ENCODE measurements at regions not wholly inside any gene's neighbourhood (a gene's known extent, or its start where the extent isn't known, plus 50 kb on each side); places are given as distances from the start of the nearest gene placed in this dataset.

DNA sequence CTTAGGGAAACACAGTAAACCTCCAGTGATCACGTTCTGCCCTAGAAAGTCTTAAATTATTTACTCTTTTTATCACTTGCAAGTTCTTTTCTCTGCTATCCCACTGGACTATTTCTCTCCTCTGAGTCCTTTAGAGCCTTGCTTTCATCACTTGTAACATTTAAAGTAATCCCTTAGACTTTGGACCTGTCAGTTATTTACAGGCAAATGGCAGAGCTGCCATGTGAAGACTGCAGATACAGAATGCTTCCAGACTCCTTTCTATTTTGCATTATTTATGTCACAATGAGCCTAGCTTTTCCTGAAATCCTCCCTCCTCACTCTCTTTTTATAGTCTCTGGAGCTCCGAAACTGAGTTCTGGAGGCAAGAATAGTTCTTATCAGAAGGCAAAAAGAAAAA lies 325.6 kb upstream of the TRIB2 start:
- no peak for FAIRE-seq

DNA sequence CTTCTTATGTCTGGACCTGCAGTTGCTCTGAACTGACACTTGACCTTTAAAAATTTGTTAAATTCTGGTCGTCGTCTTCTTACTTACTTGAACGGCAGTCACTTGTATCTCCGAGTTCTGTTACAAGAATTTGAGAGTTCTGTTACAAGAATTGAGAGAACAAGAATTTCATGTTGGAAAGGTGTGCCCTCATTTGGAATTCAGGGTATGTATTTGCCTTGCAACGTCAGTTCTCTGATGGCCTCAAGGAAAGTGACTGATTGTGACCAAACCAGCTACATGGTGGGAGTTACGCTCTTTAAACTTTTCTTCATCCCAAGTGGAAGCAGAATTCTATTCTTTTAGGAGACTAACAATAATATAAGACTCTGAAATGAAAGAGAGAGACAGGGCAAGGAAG lies 320.0 kb upstream of the TRIB2 start:
- no peak for FAIRE-seq

DNA sequence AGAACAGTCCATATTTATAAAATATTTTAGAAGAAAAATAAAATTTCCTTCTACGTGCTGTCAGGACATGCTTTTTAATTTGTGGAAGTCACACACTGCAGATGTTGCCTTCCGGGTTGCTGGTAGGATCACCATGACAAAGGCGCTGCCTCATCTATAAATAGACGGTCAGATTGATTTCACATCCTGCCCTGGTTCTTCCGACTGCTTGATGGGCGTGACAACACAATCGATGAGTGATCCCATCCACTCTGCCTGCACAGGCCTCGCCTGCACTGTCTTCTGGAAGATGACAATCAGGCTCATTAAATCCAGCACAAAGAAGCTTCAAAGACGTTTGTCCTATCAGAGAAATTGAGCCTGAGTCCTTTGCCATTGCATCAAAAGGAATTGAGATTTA lies 318.9 kb upstream of the TRIB2 start:
- FAIRE-seq: no peak

DNA sequence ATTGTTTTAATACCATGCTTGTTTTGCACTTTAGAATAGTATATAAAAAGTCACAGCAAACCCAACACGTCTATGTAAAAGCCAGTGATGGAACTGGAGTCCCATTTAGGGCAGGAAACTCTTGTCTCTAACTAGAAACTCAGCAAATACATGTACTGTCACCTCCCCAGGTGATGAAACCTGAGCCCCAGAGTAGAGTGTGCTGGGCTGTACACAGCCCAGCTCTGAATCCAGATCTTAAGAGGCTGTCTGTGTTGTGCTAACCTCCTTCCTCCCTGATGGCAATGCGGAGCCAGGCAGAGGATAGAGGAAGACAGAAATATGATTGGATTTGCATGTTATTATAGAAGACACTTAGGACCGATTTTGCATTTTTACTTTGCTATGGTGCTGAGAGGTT lies 317.5 kb upstream of the TRIB2 start:
- no peak for FAIRE-seq

DNA sequence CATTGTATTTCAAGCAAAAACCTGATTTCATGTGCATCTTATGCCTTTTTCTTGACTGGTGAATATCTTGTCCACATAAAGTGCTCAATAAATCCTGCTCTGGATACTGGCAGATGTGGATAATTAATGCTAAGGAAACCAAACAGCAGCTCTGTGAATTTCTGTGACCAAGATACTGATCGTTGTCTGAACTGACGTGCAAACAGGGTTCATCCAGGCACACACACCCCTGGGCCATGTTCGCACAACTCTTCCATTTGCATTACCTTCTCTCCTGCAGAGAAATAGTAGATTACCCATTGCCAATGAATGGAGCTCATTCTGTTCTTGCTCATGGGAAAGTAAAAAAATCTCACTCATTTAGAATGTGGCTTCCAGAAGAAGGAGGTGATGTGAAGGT lies 316.2 kb upstream of the TRIB2 start:
- FAIRE-seq: no peak

DNA sequence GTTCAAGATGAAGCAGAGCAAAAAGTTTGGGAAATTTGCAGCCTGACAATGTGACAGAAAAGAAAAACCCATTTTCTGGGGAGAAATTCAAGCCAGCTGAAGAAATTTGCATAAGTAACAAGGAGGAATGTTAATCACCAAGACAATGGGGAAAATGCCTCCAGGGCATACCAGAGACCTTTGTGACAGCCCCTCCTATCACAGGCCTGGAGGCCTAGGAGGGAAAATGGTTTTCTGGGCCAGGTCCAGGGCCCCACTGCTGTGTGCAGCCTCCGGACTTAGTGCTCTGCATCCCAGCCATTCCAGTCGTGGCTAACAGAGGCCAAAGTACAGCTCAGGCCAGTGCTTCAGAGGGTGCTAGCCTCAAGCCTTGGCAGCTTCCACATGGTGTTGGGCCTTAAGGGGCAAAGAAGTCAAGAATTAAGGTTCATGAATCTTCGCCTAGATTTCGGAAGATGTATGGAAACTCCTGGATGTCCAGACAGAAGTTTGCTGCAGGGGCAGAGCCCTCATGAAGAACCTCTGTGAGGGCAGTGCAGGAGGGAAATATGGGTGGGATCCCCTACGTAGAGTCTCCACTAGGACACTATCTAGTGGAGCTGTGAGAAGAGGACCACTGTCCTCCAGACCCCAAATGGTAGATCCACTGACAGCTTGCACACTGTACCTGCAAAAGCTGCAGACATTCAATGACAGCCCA lies 314.1 kb upstream of the TRIB2 start:
- no peak for FAIRE-seq

DNA sequence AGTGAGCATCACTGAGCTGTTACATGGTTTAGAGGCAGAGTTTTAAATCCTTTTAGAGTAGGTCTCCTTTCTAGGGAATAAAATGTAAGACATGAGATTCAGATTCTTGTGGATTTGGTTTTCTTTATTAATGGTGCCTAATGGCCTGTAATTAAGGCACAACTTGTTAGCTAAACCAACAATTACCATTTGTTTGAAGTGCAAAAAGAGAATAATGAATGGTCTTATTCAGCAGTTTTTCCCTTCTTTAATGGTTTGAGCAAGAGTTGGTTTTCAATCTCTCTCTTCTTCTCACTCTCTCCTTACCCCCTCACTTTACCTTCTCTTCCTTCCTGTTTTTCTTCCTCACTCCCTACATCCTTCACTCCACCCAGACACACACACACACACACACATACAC lies 312.2 kb upstream of the TRIB2 start:
- FAIRE-seq: no peak

DNA sequence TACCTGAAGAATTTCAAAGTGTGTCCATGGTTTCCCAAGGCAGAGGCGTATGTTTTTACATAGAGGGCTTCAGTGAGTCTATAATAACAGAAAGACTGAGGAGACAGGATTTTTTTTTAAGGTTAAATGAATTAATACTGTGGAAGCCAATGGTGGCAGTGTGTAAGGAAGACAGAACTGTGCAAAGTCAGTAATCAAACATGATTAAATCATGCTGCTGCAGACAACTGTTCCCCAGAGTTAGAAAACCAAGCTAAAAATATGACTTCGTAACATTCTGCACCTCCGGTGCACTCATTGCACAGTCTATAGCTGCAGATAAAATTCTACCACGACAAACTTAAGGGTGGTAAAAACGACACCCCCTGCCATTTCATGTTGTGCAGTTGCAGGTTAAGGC lies 309.6 kb upstream of the TRIB2 start:
- FAIRE-seq: no peak

DNA sequence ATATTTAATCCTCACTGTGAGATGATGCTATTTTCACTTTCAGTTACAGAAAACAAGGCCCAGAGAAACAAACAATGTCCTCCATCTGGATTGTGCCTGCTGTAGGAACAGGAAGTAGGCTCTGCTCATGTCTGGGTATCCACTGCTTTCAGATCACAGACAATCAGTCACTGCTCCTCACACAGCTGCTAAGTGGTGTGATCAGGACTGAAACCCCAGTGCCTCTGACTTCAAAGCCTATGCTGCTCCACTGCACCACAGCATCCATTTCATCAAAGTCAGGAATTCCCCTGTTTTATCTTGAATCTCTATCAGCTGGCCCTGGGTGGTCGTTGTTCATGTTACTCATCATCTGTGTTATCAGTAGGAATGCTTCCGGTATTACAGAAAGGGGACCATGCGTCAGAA lies 303.8 kb upstream of the TRIB2 start:
- no peak for FAIRE-seq

DNA sequence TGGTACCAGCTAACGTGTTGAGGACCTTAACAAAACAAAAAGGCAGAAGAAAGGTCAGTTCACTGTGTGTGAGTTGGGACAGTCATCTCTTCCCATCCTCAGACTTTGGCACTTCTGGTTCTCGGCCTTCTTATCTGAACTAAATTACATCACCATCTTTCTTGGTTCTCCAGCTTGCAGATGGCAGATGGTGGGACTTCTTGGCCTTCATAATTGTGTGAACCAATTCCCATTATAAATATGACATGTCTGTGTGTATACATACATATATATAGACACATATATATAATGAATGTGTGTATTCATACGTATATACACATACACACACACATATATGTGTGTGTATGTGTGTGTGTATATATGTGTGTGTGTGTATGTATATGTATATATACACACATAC lies 301.2 kb upstream of the TRIB2 start:
- FAIRE-seq: no peak

DNA sequence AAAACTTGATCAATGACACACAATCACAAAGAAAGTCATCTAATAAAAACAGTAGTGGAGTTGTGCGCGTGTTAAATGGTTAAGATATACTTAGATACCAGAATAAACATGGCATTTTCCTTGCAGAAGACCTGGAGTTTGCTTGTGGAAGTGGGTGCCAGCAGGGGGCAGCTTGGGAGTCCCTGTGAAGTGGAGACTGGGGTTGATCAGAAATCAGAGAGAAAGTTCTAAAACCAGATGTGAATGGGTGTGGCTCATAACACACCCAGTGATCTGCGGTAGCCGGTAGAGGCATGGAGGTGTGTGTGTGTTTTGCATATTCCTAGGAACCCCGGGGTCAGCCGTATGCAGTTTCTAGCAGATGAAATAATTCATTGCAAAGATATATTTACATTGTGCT lies 300.1 kb upstream of the TRIB2 start:
- FAIRE-seq: no peak

DNA sequence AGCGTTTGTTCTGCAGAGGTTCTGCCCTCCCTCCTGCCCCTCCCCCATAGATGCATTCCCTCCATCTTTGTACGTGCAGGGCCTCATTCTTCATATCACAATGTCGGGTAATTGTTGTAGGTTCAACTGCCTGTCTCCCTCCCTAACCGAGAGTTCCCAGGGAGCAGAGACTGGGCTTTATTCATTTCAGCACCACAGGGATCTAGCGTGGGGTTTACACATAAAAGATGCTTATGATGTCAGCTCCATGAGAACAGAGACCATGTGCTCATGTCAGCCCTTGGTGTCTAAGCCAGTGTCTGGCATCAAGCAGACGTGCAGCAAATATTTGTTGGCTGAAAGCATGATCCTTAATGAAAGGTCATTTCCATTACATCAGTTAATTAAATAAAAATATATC lies 298.9 kb upstream of the TRIB2 start:
- FAIRE-seq: no peak

DNA sequence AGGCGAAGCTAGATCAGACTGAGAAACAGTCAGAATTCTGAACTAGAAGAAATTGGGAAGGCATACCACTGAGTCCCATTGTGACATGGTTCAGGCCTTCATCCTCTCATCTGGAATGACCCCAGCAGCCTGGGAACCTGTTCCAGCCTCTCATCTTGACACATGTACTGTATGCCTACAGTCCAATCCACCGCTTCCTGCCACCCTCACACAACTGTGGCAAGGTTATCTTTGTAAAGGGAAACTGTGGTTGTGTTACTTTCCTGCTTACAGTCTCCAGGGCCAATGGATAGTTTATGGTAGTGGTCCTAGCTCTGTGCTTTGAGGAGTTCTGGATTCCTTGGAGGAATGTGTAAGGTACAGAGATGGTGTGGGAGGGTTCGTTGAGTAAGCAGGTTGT lies 296.9 kb upstream of the TRIB2 start:
- no peak for FAIRE-seq

DNA sequence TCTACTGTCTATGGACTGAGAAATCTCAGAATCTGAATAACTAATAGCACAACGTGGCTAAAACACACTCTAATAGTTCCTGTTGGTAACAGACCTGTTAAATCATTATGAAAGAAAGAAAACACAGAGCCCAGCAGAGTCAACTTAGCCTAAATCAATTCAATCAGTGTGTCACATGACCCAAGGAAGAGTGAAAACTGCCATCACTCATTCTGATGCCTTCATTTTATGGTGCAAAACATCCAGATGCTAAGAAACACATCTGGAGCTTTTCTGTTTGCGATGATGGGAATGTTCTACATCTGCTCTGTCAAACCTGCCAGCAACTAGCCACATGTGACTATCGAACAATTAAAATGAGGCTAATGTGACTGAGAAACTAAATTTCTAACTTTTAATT lies 295.7 kb upstream of the TRIB2 start:
- no peak for FAIRE-seq

DNA sequence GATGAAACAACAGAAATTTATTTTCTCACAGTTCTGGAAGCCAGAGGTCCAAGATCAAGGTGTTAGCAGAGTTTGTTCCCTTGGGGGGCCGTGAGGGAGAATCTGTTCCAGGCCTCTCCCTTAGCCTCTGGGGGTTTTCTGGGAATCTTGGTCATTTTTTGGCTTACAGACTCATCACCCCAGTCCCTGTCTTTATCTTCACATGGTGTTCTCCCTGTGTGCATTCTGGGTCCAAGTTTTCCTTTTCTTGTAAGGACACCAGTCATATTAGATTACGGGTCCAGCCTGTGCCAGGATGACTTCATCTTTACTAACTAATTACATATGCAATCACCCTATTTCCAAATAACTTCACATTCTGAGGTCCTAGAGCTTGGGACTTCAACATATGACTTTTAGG lies 292.5 kb upstream of the TRIB2 start:
- FAIRE-seq: no peak

DNA sequence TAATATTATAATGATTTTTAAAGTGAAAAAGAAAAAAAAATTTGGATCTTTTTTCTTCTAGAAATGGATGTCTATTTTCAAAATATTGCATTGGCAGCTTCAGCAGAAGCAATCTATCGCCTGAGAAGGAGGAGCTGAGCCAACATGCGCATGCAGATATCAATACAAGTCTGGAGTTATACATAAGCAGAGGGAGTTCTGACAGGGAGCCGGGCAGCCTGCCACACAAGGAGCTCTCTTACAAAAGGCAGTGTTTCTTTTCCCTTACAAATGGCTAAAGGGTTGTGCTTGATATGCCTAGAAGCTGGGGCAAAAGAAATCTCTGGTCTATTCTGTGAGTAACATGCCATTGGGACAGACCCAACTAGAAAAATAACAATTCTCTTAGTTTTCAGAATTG lies 291.9 kb upstream of the TRIB2 start:
- no peak for FAIRE-seq

DNA sequence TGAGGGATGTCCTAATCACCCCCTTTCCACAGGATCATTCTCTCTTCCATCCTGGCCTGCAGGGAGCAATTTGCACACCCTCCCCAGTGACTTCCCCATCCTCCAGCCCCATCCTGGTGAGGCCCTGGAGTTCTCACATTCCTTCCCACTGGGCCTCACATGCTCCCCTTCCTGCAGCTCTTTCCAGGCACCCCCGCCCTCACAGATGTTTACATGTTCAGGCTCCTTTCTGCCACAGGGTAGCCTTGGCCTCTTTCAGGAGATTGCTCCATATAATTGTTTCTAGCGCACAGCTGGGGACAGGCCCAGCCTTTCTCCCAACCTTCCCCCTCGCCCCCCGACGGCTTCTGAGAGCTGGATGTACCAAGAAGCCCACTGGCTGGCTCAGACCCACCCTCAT lies 288.4 kb upstream of the TRIB2 start:
- no peak for FAIRE-seq

DNA sequence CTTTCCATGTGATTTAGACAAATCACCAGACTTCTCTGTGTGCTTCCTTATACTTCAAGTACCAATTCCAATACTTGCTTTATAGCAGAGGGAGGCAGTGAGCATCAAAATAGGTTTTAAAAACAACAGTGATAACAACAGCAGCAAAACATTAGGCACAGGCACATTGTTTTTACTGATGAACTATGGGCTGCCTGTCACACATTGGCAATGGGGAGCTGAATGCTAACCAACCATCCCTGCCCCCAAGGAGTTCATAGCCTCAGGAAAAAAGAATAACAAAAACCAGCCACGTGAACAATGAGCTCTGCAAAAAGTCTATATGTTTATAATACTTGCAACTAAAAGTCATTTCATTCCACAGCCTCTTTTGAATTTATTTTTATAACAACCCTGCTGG lies 287.9 kb upstream of the TRIB2 start:
- FAIRE-seq: no peak

DNA sequence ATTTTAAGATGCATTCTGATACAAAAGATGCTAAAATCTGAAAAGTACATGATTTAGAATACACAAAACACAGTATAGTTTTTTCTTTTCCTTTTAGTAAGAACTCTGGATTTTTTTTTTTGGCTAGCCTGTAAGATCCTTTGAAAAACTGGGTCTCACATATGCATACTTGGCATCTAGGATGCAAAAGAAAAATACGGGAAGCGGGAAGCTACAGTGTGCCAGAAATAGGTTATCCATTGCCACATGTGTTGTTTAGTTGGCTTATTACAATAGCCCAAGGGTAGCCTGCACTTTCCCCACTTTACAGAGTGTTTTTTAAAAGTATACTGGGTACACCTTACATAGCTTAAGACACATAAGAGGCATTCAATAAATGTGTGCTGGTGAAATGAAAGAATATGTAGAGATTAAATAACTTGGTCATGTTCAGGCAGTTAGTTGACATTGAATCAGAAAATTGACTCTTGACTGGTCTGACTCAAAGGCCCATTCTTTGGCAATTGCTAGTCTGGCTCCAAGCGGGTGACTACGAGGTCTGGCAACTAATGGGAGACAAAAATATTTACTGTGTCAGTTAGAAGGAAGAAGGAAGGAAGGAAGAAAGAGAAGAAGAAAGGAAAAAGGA lies 286.8 kb upstream of the TRIB2 start:
- no peak for FAIRE-seq

DNA sequence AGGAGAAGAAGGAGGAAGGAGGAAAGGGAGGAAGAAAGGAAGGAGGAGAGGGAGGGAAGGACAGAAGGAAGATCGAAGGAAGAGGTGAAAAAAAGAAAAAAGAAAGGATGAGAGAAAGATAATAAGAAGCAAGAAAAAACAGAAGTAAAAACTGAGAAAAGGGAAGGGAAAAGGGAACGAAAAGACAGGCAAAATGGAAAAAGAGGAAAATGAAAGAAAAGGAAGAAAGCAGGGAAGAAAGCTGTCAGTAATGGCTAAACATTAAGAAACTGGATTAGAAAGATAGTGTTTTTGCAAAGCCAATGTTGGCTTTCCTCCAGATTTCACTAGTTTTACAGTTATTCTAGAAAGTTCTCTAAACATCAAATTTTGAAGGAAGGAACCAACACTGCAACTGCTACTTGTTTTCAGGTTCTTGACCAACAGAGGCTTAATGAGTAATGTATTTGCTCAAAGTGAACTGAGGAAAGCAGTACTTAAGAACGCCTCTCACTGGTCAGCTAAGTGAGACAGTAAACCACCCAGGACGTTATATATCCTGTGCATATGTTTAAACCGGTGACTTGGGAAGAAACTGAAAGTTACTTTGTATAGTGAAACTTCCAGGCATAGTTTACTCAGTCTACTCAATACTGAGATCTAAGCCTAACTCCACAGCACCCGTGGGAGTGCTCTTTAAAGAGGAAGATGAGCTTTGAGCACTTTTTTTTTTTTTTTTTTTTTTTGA lies 286.2 kb upstream of the TRIB2 start:
- FAIRE-seq: no peak

DNA sequence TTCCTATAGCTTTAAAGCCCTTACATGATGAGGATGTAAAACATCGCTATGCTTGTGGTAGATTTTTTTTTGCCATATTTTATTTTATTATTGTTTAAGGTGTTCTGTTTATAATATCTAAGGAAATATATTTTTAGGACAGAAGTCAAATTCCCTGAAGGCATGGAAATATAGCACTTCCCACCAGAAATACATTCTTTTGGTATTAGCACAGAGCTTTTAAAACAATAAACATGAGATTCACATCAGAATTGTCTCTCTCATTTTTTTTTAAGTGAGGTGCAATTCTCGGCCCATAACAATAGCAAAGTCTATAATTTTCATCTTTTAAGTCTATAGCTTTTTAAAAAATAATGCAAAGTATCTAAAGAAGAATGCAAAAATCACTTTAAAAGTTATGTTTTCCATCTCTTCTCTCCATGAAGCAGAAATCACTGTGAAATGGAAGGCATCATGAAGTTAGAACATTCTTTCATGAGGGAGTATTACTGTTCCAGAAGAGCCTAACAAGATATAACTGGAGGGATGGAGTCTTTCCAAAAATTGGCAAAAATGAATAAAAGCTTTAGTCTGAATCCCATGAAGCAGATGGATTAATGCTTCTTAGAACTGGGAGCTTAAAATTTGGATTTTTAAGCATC lies 283.6 kb upstream of the TRIB2 start:
- FAIRE-seq: no peak

DNA sequence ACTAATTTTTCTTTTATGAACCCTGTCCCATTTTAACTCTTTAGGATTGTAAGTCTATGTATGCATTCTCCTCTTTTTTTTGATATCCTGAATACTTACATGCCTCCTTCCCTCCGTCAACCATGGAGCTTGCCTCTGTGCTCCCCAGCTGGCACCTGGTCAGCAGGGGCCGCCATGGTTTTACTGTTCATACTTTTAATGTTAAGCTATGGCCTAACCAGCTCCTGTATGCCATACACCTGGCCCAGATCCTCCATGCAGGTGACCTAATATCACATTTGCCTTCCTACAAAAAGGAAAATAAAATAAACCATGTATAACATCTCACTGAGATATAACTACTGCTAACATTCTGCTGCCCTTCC lies 283.1 kb upstream of the TRIB2 start:
- no peak for FAIRE-seq

DNA sequence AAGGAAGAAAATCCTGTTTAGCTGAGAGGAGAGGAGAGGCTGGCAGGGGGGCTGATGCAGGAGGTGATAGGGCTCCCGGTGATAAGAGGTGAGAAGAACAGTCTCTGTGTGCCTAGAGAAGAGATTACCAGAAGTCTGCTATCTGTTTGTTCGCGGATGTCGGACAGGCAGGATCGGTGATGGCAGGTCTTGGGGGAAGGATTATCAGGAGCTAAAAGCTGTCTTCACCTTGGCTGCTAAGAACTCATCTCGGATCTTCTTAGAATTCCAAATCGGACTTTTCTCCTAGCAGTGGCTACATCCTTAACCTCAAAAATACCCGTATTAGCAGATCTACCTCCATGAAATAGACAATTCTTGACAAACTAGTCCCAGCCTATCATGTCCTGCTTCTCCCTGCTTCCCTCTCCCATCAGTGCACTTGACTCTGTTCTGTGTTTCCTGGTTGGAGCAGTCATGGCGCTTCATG lies 282.1 kb upstream of the TRIB2 start:
- no peak for FAIRE-seq
